PFSK-1 (cell line): ENCODE measurements at regions not wholly inside any gene's neighbourhood (a gene's known extent, or its start where the extent isn't known, plus 50 kb on each side); places are given as distances from the start of the nearest gene placed in this dataset.

Source experiments
- POLR2AphosphoS5 ChIP-seq: IDR thresholded peaks from 2 replicates; pipeline ENCODE4 v1.6.1; 2012; ENCODE audit warnings: low read depth, mild to moderate bottlenecking, control low read depth, low read length, moderate library complexity
- TF ChIP-seq, protein P1 (sequence below), 2 experiments: IDR thresholded peaks; 2 replicates each; pipeline versions ENCODE4 v1.6.1 to v1.8.0; 2011 to 2012; ENCODE audit warnings: low read depth in 2 of 2, low read length in 2 of 2, control low read depth in 1 of 2, inconsistent platforms in 1 of 2, mild to moderate bottlenecking in 1 of 2, moderate library complexity in 1 of 2; ENCODE audit not compliant: insufficient read depth in 1 of 2

DNA sequence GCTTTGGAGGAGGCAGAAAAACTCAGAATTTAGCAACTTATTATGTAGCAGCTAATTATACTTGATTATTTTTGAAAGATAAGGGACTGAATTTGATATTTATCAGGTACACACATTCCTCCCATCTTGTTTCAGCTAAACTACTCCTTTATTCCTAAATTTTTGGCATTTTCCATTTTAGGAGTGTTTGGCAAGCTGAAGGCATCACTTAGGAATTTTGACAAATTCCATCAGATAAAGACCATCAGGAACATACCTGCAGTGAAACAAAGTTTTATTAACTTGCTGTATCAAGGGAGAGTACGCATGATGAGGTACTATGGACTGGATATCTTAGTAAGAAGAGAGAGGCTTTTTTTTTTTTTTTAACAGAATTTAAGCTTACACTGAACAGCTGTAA lies 1092.2 kb downstream of the PLA2G4A start:
- TF ChIP-seq, protein P1, sequence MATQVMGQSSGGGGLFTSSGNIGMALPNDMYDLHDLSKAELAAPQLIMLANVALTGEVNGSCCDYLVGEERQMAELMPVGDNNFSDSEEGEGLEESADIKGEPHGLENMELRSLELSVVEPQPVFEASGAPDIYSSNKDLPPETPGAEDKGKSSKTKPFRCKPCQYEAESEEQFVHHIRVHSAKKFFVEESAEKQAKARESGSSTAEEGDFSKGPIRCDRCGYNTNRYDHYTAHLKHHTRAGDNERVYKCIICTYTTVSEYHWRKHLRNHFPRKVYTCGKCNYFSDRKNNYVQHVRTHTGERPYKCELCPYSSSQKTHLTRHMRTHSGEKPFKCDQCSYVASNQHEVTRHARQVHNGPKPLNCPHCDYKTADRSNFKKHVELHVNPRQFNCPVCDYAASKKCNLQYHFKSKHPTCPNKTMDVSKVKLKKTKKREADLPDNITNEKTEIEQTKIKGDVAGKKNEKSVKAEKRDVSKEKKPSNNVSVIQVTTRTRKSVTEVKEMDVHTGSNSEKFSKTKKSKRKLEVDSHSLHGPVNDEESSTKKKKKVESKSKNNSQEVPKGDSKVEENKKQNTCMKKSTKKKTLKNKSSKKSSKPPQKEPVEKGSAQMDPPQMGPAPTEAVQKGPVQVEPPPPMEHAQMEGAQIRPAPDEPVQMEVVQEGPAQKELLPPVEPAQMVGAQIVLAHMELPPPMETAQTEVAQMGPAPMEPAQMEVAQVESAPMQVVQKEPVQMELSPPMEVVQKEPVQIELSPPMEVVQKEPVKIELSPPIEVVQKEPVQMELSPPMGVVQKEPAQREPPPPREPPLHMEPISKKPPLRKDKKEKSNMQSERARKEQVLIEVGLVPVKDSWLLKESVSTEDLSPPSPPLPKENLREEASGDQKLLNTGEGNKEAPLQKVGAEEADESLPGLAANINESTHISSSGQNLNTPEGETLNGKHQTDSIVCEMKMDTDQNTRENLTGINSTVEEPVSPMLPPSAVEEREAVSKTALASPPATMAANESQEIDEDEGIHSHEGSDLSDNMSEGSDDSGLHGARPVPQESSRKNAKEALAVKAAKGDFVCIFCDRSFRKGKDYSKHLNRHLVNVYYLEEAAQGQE (IDR thresholded peaks at IDR 0.05; ENCODE audit: insufficient read depth in 1 of 2, low read depth in 2 of 2, low read length in 2 of 2), result no peak
- TF ChIP-seq POLR2AphosphoS5, result no peak
